ENCODE measurements at regions not wholly inside any gene's neighbourhood (a gene's known extent, or its start where the extent isn't known, plus 50 kb on each side); places are given as distances from the start of the nearest gene placed in this dataset.
A peak's percentile ranks its signal among the peaks of the same experiment; 100 is the strongest.
"Not testable (repeated sequence)": the region's sequence is repeated elsewhere in the genome, so short reads cannot be mapped to it uniquely, and the experiment has no call there.

- no peak for DNase-seq (ENCODE audit: low read depth)
Observed at GRCh38 chr1:10942542-10942912, 69.9 kb upstream of the TARDBP start.

GRCh38 chr1:10943041-10943440, 69.4 kb upstream of the TARDBP start:
- DNase-seq (ENCODE audit: low read depth): no peak

- DNase-seq (ENCODE audit: low read depth): peak; percentile 25
Observed at GRCh38 chr1:10943991-10944730, 68.3 kb upstream of the TARDBP start.

- no peak for DNase-seq (ENCODE audit: low read depth)
Observed at GRCh38 chr1:10945991-10946509, 66.4 kb upstream of the TARDBP start.

GRCh38 chr1:10947181-10947580, 65.3 kb upstream of the TARDBP start:
- DNase-seq (ENCODE audit: low read depth): no peak

GRCh38 chr1:10947691-10948462, 64.6 kb upstream of the TARDBP start:
- no peak for DNase-seq (ENCODE audit: low read depth)

- DNase-seq (ENCODE audit: low read depth): no peak
Observed at GRCh38 chr1:10948463-10948775, 64.0 kb upstream of the TARDBP start.

- no peak for DNase-seq (ENCODE audit: low read depth)
Observed at GRCh38 chr1:10950316-10951172, 61.9 kb upstream of the TARDBP start.

GRCh38 chr1:10951298-10951697, 61.2 kb upstream of the TARDBP start:
- not testable (repeated sequence) for DNase-seq (ENCODE audit: low read depth)

GRCh38 chr1:10951961-10952360, 60.5 kb upstream of the TARDBP start:
- DNase-seq (ENCODE audit: low read depth): no peak

- DNase-seq (ENCODE audit: low read depth): no peak
Observed at GRCh38 chr1:10953505-10954193, 58.8 kb upstream of the TARDBP start.

GRCh38 chr1:10957133-10957532, 55.3 kb upstream of the TARDBP start:
- no peak for DNase-seq (ENCODE audit: low read depth)

- no peak for DNase-seq (ENCODE audit: low read depth)
Observed at GRCh38 chr1:10958614-10959013, 53.8 kb upstream of the TARDBP start.

GRCh38 chr1:10960411-10961299, 51.8 kb upstream of the TARDBP start:
- peak; percentile 21 for DNase-seq (ENCODE audit: low read depth)

GRCh38 chr1:10961300-10961833, 51.1 kb upstream of the TARDBP start:
- no peak for DNase-seq (ENCODE audit: low read depth)

GRCh38 chr1:10962483-10962882, 50.0 kb upstream of the TARDBP start:
- DNase-seq (ENCODE audit: low read depth): no peak

Data from stromal cell of bone marrow (primary cell).